GM19452 (cell line): ENCODE measurements at regions not wholly inside any gene's neighbourhood (a gene's known extent, or its start where the extent isn't known, plus 50 kb on each side); places are given as distances from the start of the nearest gene placed in this dataset.

Source experiments
- ATAC-seq: cut with Tn5 transposase; IDR thresholded peaks from one replicate; pipeline ENCODE4 v1.9.1; 2021; ENCODE audit not compliant: unreplicated experiment

DNA sequence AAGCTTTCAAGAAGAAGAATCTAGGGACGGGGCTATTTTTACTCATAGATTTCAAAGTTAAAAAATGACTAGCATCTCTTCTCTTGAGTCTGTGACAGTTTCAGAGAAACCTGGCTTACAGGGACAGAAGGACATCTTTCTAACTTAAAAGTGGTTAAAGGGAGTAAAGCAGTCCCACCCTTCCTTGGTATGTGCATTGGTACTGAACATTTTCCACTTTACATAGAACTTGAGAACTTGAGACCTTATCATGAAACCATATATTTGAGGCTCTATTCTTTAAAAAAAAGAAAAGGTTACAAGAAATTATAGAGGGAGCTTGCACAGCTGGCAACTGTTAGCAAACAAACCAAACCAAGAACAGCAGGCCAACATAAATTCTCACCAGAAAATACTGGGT lies 73.4 kb upstream of the GAREM1 start:
- no peak for ATAC-seq

DNA sequence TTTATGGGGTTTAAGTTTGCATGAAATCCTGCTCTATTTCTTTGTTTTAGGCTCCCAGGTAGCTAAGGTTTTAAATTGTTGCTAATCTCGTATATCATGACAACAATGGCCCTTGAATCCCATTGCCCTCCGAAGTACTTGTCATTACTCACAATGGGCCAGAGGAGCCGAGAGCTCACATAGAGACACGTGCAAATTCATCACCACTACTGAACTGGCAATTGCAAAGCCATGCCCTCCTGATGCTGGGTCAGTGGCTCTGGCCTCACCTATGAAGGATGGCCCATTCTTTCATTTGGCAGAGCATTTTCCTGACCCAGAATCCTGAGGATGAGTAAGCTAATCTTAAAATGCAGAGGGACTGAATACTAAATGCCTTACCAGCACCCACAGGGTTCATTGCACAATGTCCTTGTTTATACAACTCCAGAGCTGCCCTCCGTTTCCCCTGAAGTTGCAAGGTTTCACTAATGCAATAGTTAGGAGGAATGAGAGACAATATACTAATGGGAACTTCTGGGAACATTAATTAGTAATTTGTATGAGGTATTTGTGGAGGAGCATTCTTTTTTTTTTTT lies 71.6 kb upstream of the GAREM1 start:
- no peak for ATAC-seq

DNA sequence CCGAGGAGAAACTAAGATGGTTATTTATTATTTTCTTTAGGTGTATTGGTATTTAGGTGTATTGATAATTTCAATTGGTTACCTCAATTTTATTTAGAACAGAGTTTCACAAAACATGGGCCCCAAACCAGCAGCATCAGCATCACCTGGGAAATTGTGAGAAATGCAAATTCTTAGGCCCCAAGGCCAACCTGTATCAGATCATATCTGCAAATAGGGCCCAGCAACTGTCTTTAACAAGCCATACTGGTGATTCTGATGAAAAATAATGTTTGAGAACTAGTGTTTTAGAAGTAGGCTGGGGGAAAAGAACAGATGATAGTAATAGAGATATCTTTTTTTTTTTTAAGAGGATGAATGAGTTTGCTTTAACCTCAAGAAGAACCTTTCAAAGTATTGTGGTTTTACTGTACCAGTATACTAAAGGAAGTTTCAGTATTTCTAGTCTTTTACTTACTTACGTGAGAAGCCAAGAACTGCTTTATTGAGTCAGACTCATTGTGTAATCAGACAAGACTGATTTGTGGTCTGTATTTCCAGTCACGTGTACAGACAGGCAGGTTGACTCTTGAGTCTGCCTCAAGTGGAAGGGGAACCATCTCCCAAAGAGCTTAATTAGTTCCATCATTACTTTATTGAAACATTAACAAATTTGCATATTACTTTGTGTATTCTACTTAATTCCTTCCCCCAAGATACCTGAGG lies 60.4 kb upstream of the GAREM1 start:
- ATAC-seq, result peak; percentile 99

GRCh38 chr18:32529722-32530420 lies 59.2 kb upstream of the GAREM1 start:
- no peak for ATAC-seq

DNA sequence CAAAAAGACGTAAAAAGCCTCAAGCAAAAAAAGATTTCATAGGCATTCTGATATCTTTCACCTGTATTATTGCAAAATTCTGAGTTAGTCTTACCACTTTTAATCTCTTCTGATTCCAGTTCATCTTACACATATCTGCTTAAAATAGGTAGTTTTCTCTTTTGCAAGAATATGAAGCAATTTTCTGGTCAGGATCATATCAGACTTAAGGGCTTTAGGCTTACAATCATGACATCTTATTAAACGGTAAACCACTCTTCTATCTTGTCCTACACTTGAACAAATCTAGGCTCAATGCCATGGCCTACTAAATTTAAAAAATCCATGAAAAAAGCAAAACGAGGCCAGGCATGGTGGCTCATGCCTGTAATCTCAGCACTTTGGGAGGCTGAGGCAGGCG lies 50.1 kb upstream of the GAREM1 start:
- ATAC-seq, result no peak
